Panc1 (cell line): ENCODE measurements at regions not wholly inside any gene's neighbourhood (a gene's known extent, or its start where the extent isn't known, plus 50 kb on each side); places are given as distances from the start of the nearest gene placed in this dataset.

Experiments used
- ATAC-seq: fragments of 200-7000 bp; cut with Tn5 transposase; 2 replicates; pipeline ENCODE4 v1.9.1; 2020; ENCODE audit warnings: mild to moderate bottlenecking, moderate library complexity
- BruUV-seq: library from RNA; stranded (reverse); fragments of 400-500 nt; replicated peaks from 2 replicates; lab custom pipeline; 2021; lab: Mats Ljungman, UMichigan
- CTCF ChIA-PET: fragments of 300-600 bp; sonication (Branson Sonifier 250); formaldehyde crosslinking; loops from one replicate; lab custom pipeline; 2022; ENCODE audit warnings: antibody characterized with exemption; lab: Charles Lee
- POLR2A ChIA-PET: fragments of 300-600 bp; sonication (Branson Sonifier 250); formaldehyde crosslinking; loops from one replicate; lab custom pipeline; 2022; ENCODE audit warnings: antibody characterized with exemption; lab: Charles Lee
- DNase-seq: peaks from one replicate; pipeline ENCODE4 v3.0.0-alpha.2; 2010; ENCODE audit warnings: low read depth, low spot score
- H3K27ac ChIP-seq: 2 replicates; pipeline ENCODE4 v1.5.1; 2011; ENCODE audit warnings: mild to moderate bottlenecking, low read length, inconsistent platforms
- H3K27me3 ChIP-seq: fragments of 200-500 bp; sonication (Bioruptor generic); 2 replicates; pipeline ENCODE4 v1.6.0; 2014; ENCODE audit warnings: low read length, inconsistent platforms; ENCODE audit not compliant: control insufficient read depth, insufficient read depth
- H3K36me3 ChIP-seq: fragments of 200-500 bp; sonication (Bioruptor generic); 2 replicates; pipeline ENCODE4 v1.5.1; 2014; ENCODE audit warnings: inconsistent platforms, mild to moderate bottlenecking, low read length, moderate library complexity; ENCODE audit not compliant: control insufficient read depth, insufficient read depth
- H3K4me1 ChIP-seq: 2 replicates; pipeline ENCODE4 v1.5.1; 2011; ENCODE audit warnings: inconsistent platforms, mild to moderate bottlenecking, low read length, moderate library complexity; ENCODE audit not compliant: control insufficient read depth, insufficient read depth
- H3K4me3 ChIP-seq, 2 experiments: 2 replicates each; pipeline ENCODE4 v1.5.1; 2011 to 2012; ENCODE audit warnings: low read depth in 2 of 2, low read length in 2 of 2, mild to moderate bottlenecking in 2 of 2, inconsistent platforms in 1 of 2, moderate library complexity in 1 of 2
- H3K9me3 ChIP-seq: fragments of 200-500 bp; sonication (Bioruptor generic); 2 replicates; pipeline ENCODE4 v1.5.1; 2014; ENCODE audit warnings: low read depth, mild to moderate bottlenecking, inconsistent platforms, low read length, moderate library complexity; ENCODE audit not compliant: control insufficient read depth, insufficient read depth
- POLR2AphosphoS5 ChIP-seq: IDR thresholded peaks from 2 replicates; pipeline ENCODE4 v1.6.1; 2012; ENCODE audit warnings: mild to moderate bottlenecking, low read depth, low read length, moderate library complexity
- SIN3A ChIP-seq: IDR thresholded peaks from 2 replicates; pipeline ENCODE4 v1.6.1; 2012; ENCODE audit warnings: low read depth, mild to moderate bottlenecking, low read length, moderate library complexity, borderline replicate concordance; ENCODE audit not compliant: insufficient read depth
- TCF7L2 ChIP-seq: IDR thresholded peaks from 2 replicates; pipeline ENCODE4 v1.6.1; 2011; ENCODE audit warnings: mild to moderate bottlenecking, low read depth, low read length, inconsistent platforms
- in situ Hi-C: cut with HindIII; loops from 2 replicates; pipeline ENCODE4 v1.10.0; 2016; ENCODE audit warnings: low sequenced_read_pairs, low pct_unique_long_range_greater_than_20kb
- intact Hi-C: fragments of 100-400 bp; cut with micrococcal nuclease; formaldehyde crosslinking; loops from one replicate; pipeline ENCODE4 v1.10.0; 2022; ENCODE audit not compliant: unreplicated experiment
- TF ChIP-seq, protein P1 (sequence below), 2 experiments: IDR thresholded peaks; 2 replicates each; pipeline ENCODE4 v1.6.1; 2011 to 2012; ENCODE audit warnings: low read depth in 2 of 2, control low read depth in 1 of 2, low read length in 1 of 2, mild to moderate bottlenecking in 1 of 2, moderate library complexity in 1 of 2; ENCODE audit not compliant: insufficient read depth in 1 of 2
- TF ChIP-seq, protein P2 (sequence below): fragments of 450-650 bp; IDR thresholded peaks from 2 replicates; pipeline ENCODE4 v1.5.1; 2017; ENCODE audit warnings: mild to moderate bottlenecking

- DNase-seq (no peak), ATAC-seq (no peak)
- no peaks in the 10 kb centered on the region for H3K9me3 ChIP-seq
- TF ChIP-seq, protein P1, sequence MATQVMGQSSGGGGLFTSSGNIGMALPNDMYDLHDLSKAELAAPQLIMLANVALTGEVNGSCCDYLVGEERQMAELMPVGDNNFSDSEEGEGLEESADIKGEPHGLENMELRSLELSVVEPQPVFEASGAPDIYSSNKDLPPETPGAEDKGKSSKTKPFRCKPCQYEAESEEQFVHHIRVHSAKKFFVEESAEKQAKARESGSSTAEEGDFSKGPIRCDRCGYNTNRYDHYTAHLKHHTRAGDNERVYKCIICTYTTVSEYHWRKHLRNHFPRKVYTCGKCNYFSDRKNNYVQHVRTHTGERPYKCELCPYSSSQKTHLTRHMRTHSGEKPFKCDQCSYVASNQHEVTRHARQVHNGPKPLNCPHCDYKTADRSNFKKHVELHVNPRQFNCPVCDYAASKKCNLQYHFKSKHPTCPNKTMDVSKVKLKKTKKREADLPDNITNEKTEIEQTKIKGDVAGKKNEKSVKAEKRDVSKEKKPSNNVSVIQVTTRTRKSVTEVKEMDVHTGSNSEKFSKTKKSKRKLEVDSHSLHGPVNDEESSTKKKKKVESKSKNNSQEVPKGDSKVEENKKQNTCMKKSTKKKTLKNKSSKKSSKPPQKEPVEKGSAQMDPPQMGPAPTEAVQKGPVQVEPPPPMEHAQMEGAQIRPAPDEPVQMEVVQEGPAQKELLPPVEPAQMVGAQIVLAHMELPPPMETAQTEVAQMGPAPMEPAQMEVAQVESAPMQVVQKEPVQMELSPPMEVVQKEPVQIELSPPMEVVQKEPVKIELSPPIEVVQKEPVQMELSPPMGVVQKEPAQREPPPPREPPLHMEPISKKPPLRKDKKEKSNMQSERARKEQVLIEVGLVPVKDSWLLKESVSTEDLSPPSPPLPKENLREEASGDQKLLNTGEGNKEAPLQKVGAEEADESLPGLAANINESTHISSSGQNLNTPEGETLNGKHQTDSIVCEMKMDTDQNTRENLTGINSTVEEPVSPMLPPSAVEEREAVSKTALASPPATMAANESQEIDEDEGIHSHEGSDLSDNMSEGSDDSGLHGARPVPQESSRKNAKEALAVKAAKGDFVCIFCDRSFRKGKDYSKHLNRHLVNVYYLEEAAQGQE (IDR thresholded peaks at IDR 0.05; ENCODE audit: insufficient read depth in 1 of 2, low read depth in 2 of 2, low read length in 1 of 2), result no peak
- no peak for TF ChIP-seq SIN3A
- TF ChIP-seq, protein P2, sequence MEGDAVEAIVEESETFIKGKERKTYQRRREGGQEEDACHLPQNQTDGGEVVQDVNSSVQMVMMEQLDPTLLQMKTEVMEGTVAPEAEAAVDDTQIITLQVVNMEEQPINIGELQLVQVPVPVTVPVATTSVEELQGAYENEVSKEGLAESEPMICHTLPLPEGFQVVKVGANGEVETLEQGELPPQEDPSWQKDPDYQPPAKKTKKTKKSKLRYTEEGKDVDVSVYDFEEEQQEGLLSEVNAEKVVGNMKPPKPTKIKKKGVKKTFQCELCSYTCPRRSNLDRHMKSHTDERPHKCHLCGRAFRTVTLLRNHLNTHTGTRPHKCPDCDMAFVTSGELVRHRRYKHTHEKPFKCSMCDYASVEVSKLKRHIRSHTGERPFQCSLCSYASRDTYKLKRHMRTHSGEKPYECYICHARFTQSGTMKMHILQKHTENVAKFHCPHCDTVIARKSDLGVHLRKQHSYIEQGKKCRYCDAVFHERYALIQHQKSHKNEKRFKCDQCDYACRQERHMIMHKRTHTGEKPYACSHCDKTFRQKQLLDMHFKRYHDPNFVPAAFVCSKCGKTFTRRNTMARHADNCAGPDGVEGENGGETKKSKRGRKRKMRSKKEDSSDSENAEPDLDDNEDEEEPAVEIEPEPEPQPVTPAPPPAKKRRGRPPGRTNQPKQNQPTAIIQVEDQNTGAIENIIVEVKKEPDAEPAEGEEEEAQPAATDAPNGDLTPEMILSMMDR, result no peak
- no peak for TF ChIP-seq POLR2AphosphoS5
- no peak for TF ChIP-seq TCF7L2
- no peaks in the 10 kb centered on the region for H3K36me3 ChIP-seq
- in situ Hi-C loops, result no loop called here
- intact Hi-C loops, result no loop called here
- H3K4me1 ChIP-seq, result no peaks in the 10 kb centered on the region
- H3K4me3 ChIP-seq, result no peak overlapping the region
- POLR2A ChIA-PET, result no interaction called here
- no TSS peak for BruUV-seq
- no peak overlapping the region for H3K27ac ChIP-seq
- H3K27me3 ChIP-seq, result no peaks in the 10 kb centered on the region
- CTCF ChIA-PET, result no interaction called here
These were observed 192.5 kb upstream of the FAM98A start for GRCh38 chr2:33791625-33792024.

- Histone ChIP-seq H3K27ac (no peak overlapping the region), H3K9me3 (no peaks in the 10 kb centered on the region), H3K4me3 (no peak overlapping the region), H3K27me3 (no peaks in the 10 kb centered on the region), H3K4me1 (no peaks in the 10 kb centered on the region), H3K36me3 (no peaks in the 10 kb centered on the region)
- intact Hi-C loops, result no loop called here
- in situ Hi-C loops, result no loop called here
- no TSS peak for BruUV-seq
- ChIA-PET CTCF (no interaction called here), POLR2A (no interaction called here)
- DNase-seq, result no peak
- TF ChIP-seq, protein P2, result no peak
- TF ChIP-seq TCF7L2 (no peak), POLR2AphosphoS5 (no peak), SIN3A (no peak)
- TF ChIP-seq, protein P1 (IDR thresholded peaks at IDR 0.05; ENCODE audit: insufficient read depth in 1 of 2, low read depth in 2 of 2, low read length in 1 of 2), result no peak
- ATAC-seq, result no peak
These were observed 188.9 kb upstream of the FAM98A start for GRCh38 chr2:33788044-33788443.
